ENCODE measurements at regions not wholly inside any gene's neighbourhood (a gene's known extent, or its start where the extent isn't known, plus 50 kb on each side); places are given as distances from the start of the nearest gene placed in this dataset.
"Not testable (repeated sequence)": the region's sequence is repeated elsewhere in the genome, so short reads cannot be mapped to it uniquely, and the experiment has no call there.

GRCh38 chr13:79187917-79188690, 218.0 kb downstream of the RBM26 start:
- DNase-seq (ENCODE audit: low read depth in 2 of 2): no peak

DNA sequence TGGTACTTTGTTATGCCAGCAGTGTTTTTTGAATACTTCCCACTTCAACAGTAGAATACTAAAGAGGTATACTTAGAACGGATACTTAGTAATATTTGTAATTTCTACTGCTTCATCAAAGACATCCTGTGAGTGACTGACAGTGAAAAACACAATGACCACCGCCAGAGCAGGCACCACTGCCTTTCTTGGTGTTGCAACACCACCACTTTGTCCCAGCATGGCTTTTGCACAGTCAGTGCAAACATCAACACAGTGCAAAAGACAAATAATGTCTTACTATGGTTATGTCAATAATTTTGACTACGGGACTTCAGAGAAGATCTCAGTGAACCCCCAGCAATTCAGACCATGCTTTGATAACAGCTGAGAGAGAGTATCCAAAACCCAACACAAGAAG, 220.5 kb downstream of the RBM26 start:
- no peak for DNase-seq (ENCODE audit: low read depth in 2 of 2)

DNA sequence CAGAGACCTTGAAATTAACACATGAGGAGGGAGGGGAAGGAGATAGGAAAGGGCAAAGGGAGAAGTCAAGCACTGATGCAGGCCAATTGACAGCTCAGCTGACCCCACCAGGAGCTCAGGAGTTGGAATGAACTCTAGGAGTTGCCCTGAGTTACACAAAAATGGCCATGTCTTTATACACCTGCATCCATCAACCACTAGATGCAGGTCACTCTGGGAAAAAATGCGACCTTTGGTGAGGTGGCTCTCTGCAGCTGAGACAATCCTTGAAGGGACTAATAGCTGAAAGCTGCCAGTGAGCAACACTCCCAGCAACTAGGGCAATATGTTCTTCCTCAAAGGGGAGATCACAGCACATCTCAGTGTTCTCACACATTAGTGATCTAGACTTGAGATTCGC, 222.8 kb downstream of the RBM26 start:
- no peak for DNase-seq (ENCODE audit: low read depth in 2 of 2)

DNA sequence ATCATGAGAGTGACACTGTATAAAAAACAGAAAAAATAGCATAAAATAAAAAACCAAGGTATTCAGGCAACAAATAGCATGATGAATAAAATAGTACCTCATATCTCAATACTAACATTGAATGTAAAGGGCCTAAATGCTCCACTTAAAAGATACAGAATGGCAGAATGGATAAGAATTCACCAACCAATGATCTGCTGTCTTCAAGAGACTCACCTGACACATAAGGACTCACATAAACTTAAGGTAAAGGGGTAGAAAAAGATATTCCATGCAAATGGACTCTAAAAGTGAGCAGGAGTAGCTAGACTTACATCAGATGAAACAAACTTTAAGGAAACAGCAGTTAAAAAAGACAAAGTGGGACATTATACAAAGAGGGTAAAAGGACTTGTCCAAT, 232.4 kb downstream of the RBM26 start:
- DNase-seq (ENCODE audit: low read depth in 2 of 2): not testable (repeated sequence)

GRCh38 chr13:79172924-79173323, 233.1 kb downstream of the RBM26 start:
- not testable (repeated sequence) for DNase-seq (ENCODE audit: low read depth in 2 of 2)

- DNase-seq (ENCODE audit: low read depth in 2 of 2): no peak
Observed at GRCh38 chr13:79171141-79172061, 234.7 kb downstream of the RBM26 start.

DNA sequence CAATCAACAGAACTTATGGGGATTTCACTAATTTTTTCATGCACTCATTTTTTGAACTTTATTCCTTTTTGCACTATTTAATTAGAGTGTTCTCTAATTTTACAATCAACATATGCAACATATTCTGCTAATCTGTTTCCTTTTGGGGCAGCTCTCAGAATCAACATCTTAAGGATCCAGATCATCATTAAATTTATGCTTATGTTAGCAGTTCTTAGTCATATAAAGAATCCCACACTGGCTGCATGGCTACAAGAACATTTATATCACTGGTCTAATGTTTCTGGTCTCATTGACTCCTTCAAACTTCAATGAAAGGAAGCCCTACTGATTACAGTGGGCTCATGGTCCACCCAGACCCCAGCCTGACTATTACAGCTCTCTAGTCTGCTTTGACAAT, 245.2 kb downstream of the RBM26 start:
- no peak for DNase-seq (ENCODE audit: low read depth in 2 of 2)

DNA sequence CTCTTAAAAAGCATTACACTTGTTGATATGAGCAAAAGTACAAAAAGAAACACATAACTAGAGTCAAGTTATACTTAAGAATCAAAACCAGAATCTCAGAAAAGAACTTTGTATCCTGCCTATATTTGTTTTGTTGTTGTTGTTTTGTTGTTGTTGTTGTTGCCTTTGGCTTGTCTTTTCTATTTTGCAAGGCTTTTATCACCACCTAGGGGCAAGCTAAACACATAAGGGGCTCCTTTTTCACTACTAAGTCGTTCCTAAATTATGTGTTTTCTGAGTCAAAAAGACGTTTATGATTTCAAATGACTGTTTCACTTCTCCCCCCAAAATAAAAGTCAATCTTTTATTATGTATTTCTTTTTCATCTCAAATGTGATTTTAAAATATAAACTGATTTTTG, 250.2 kb downstream of the RBM26 start:
- DNase-seq (ENCODE audit: low read depth in 2 of 2): no peak

DNA sequence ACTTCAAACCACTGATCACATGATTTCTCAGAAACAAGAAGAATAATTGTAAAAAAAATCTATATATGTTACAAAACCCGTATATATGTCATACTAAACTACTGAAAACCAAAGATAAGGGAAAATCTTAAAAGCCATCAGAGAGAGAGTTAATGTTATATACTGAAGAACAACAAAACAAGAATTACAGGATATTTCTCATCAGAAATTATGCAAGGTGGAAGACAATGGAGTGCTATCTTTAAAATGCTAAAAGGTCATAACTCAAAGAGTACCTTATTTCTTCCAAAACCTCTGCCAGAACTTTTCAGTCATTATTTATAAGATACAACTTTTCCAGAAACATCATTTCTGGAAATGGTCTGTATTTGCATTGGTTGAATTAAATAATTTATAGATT, 256.8 kb downstream of the RBM26 start:
- DNase-seq (ENCODE audit: low read depth in 2 of 2): no peak

GRCh38 chr13:79141082-79141481, 265.0 kb downstream of the RBM26 start:
- no peak for DNase-seq (ENCODE audit: low read depth in 2 of 2)

DNA sequence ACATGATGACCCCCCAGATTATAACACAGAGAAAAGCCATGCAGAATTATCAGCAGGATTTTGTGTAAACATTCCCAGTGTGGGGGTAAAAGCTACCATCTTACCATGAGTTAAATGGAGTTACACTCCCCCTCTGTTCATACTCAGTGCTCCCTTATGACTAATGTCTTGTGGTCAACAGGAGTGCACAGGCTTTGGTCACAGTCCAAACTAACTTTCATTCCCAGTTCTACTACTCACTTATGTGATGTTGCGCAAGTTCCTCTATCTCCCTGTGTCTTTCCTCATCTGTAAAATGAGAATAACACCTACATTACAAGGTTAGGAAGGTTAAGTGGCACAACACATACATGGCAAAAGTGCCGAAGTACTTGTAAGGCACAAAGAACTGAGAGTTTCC, 277.9 kb downstream of the RBM26 start:
- DNase-seq (ENCODE audit: low read depth in 2 of 2): peak in 1 of 2 experiments; percentile 6

DNA sequence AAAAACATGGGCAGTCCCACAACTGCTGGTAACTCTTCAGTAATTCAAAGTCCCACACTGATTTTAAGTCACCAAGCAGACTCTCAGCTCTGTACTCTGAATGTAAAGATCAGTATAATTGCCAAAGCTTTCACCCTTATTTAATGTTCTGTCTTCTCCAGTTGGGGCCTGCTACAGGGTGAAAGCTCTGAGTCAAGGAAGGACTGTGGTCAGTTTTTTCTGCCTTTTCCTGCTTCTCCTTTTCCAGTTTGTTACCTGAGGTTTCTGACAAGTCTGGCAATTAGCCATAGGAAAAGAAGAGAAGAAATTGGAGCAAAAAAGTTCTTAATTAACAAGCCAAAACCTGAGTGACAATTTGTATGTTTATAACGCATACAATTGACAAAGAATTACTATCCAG, 279.3 kb downstream of the RBM26 start:
- no peak for DNase-seq (ENCODE audit: low read depth in 2 of 2)

DNA sequence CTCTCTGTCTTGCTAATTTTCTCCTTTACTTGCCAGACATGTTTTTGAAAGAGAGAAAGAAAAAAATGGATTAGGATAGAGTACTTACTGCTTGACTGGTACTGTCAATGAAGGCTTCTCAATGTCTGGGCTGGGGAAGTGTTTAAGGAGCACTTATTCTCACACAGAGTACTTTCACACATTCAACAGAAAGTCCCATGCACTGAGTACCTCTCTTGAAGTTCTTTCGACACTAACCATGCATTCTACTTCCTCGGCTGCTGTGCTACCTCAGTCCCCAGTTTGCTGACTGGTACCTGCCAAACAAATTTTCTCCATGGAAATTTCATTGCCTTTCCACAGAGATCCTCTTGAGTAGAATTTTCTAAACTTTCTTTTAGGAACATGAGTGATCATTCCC, 281.9 kb downstream of the RBM26 start:
- no peak for DNase-seq (ENCODE audit: low read depth in 2 of 2)

- DNase-seq (ENCODE audit: low read depth in 2 of 2): no peak
Observed at GRCh38 chr13:79121286-79121685, 284.8 kb downstream of the RBM26 start.

DNA sequence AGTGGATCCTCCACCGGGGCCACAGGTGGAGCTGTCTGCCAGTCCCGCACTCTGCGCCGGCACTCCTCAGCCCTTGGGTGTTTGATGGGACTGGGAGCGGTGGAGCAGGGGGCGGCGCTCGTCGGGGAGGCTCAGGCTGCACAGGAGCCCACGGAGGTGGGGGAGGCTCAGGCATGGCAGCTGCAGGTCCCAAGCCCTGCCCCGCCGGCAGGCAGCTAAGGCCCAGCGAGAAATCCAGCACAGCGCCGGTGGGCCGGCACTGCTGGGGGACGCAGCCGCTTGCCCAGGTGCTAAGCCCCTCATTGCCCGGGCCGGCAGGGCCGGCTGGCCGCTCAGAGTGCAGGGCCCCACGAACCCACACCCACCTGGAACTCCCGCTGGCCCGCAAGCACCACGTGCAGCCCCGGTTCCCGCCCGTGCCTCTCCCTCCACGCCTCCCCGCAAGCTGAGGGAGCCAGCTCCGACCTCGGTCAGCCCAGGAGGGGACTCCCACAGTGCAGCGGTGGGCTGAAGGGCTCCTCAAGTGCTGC, 286.4 kb downstream of the RBM26 start:
- no peak for DNase-seq (ENCODE audit: low read depth in 2 of 2)

DNA sequence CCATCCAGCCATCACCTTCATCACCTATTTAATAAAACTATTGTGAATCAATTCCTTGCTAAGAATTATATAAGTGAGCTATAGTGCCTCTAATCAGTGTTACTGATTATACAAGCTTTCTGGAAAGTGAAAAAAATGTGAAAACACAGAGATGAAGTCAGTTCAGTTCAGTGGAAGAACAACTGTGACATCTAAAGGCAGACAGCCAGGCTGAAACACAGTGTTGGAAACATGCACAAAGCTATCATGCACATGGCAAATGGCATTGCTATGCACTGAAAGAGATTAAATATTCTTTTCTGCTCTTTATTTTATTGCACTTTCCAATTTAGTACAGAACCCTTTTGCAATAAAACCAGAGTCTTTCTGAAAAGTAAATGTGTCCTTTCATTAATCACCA, 294.0 kb downstream of the RBM26 start:
- no peak for DNase-seq (ENCODE audit: low read depth in 2 of 2)

DNA sequence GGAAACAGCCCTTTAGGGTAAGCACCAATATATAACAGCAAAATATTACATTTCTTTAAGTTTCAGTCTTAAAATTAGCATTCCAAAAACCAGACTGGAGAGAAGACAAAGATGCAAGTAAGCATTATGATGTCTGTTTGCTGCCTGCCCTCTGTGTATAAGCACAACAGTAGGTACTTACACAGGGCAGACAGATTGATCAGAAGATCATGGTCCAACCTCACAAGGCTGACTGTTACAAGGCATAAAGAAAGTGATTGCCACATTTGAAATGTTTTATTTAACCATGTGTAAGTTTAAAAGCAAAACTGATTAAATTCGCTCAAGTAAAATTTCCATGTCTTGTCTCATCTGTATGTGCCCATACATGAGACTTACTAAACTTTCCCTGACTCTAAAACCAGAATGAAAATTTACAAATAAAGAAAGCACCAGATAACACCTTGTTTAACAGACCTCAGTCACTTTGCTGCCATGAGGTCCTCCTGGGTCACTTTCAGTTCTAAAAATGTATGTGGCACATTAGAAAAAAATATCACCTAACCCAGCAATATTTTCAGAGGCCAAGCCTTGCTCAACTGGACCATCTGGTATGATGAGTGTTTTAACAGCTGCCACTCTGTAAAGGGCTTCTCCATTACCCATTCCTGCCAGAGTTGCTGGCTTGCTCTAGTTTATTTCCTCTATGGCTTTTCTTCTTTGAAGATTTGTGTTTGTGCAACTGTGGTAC, 297.0 kb downstream of the RBM26 start:
- no peak for DNase-seq (ENCODE audit: low read depth in 2 of 2)

DNA sequence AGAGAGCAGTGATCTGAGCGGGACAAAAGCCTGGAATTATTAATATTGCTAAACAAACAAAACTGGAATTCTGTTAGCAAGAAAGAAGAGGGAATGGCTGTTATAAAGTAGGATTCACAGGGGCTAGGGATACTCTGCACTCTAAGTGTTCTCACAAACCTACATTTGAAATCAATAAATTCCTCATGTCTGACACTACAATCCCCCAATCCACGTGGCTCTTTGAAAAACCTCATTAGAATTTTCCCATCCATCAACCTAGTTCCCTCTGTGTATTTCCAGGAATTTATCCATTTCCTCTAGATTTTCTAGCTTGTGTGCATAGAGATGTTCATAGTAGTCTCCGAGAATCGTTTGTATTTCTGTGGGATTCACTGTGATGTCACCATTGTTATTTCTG, 307.5 kb downstream of the RBM26 start:
- no peak for DNase-seq (ENCODE audit: low read depth in 2 of 2)

DNA sequence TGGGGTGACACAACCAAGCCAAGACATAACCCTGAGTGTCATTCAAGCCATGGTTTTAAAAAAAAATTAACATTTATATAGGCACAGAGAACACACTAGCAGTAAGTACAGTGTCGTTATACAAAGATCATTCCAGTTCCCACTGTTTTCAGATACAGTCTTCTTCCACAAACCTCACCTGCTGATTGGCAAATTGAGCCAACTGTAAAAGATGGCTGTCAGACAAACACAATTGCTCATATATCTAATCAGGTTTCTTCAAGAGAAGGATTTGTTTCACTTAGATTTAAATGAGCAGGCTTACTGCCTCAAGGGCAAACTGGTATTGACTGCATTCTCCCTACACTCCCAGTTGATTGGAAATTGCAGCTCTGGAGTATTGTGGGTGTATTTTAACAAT, 308.9 kb downstream of the RBM26 start:
- DNase-seq (ENCODE audit: low read depth in 2 of 2): no peak

DNA sequence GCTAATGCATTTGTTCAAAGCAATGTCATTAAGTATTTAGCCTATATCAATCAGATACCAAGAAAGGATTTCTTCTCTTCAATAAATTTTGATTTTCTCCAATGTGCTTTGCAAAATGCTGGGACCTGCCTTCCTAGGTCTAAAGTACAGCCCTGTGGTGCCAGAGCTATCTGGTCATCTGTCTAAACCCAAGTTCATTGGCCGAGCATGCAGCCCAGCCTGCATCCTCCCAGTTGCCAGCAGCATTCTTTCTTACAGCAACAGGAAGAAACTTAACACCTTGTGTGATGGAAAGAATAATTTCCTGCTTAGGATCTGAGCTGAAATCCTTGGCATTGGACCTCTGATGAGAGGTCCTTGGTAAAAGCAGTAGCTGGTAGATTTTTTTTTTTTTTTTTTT, 310.0 kb downstream of the RBM26 start:
- DNase-seq (ENCODE audit: low read depth in 2 of 2): no peak

- no peak for DNase-seq (ENCODE audit: low read depth in 2 of 2)
Observed at GRCh38 chr13:79090552-79091124, 315.4 kb downstream of the RBM26 start.
